ENCODE measurements at regions not wholly inside any gene's neighbourhood (a gene's known extent, or its start where the extent isn't known, plus 50 kb on each side); places are given as distances from the start of the nearest gene placed in this dataset.
"Not testable (repeated sequence)": the region's sequence is repeated elsewhere in the genome, so short reads cannot be mapped to it uniquely, and the experiment has no call there.

DNA sequence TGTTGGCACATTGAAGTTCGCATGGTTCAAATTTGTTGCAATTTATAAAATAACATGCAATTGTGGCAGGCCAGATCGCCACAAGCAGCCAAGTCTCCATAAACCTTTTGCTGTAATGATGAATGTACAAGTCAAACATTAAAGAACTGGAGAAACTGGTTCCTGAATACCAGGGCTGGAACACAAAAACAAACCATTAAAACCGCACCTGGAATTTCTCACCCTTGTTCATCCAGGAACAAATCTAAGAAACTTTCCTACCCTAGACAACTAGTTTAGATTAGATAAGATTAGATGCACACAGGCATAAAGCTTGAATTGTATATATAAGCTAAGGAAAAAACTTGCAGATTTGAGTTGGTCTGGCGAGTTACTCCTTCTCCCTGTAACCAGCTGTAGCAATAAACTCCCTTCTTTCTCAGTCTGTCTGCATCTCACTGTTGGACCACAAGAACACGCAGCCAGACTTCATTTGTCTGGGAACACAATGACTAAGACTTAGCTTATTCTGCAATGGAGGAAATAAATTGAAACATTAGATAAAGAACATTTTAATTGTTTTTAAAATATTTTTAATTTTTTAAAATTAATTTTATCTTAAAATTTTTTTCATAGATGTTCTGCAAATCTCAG is 1835.5 kb upstream of the LRRTM1 start:
- no peak for DNase-seq

GRCh38 chr2:82137441-82137840 is 1832.9 kb upstream of the LRRTM1 start:
- no peak for DNase-seq

GRCh38 chr2:82128051-82128450 is 1823.5 kb upstream of the LRRTM1 start:
- DNase-seq: no peak

DNA sequence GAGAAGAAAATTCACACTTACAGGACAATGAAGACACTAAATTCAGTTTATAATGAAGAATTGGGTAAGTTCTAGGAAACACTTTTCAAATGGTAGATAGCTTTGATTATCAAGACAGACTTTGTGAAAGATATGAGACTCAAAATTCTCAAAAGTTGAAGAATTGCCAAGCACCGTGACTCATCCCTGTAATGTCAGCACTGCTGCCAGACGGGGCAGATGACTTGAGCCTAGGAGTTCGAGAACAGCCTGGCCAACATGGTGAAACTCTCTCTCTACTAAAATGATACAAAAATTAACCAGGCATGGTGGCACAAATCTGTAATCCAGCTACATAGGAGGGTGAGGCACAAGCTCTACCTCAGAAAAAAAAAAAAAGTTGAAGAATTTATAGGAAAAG is 1820.1 kb upstream of the LRRTM1 start:
- DNase-seq: no peak

DNA sequence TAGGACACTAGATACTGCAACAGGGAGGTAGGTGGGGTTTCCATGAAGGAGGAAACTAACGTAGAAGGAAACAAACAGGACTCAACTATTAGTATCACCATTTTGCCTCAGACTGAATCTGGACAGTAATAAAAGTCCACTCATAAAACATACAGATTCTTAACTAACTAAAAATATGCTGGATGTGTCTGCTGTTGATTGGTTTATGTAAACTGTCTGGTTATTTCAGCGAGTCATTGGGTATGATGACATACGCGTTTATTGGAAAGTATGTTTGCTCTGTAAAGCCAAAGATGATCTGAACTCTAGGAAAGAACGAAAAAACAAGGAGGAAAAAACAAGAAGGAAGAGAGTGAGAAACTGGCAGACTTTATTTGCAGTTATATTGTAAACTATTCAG is 1816.1 kb upstream of the LRRTM1 start:
- DNase-seq: no peak

GRCh38 chr2:82120115-82120514 is 1815.6 kb upstream of the LRRTM1 start:
- DNase-seq: no peak

DNA sequence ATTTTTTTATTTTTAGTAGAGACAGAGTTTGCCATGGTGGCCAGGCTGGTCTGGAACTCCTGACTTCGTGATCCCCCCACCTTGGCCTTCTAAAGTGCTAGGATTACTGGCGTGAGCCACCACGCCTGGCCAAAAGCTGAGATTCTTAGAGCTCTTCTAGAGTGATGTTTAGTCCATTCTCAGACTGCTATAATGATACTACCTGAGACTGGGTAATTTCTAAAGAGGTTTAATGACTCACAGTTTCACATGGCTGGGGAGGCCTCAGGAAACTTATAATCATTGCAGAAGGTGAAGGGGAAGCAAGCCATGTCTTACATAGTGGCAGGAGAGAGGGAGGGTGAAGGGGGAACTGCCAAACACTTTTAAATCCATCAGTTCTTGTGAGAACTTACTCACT is 1804.9 kb upstream of the LRRTM1 start:
- no peak for DNase-seq

- no peak for DNase-seq
Measured at GRCh38 chr2:82098617-82099016, 1794.1 kb upstream of the LRRTM1 start.

DNA sequence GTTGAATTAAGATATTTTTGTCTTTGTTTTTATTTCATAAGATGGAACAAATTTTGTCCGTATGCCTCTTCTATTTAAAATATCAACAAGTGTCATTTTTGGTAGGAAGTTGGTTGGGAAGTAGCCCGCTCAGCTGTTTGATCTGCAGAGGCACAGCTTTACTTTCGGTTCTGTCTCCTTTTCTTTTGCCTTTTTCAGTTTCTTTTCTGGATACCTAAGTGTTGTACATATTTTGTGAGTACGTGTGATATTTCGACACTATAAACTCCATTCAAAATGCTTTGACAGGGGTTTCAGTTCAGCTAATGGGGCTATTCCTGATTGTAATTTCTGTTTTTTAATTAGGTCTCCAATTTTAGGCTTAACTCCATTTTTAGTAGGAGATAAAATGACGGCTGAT is 1785.0 kb upstream of the LRRTM1 start:
- DNase-seq: no peak

- no peak for DNase-seq
Measured at GRCh38 chr2:82084679-82085392, 1780.3 kb upstream of the LRRTM1 start.

GRCh38 chr2:82075875-82076274 is 1771.3 kb upstream of the LRRTM1 start:
- DNase-seq: no peak

GRCh38 chr2:82062463-82062862 is 1757.9 kb upstream of the LRRTM1 start:
- DNase-seq: no peak

DNA sequence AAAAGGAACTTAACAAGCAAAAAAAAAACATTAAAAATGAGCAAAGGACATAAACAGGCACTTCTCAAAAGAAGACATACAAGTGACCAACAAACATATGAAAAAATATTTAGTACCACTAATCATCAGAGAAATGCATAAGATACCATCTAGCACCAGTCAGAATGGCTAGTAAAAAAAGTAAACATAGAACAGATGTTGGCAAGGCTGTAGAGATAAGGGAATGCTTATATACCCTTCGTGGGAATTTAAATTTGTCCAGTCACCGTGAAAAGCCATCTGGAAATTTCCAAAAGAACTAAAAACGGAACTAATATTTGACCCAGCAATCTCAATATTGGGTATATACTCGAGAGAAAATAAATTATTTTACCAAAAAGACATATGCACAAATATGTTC is 1751.3 kb upstream of the LRRTM1 start:
- no peak for DNase-seq

GRCh38 chr2:82043867-82044266 is 1739.3 kb upstream of the LRRTM1 start:
- DNase-seq: no peak

- DNase-seq: no peak
Measured at GRCh38 chr2:82027921-82028615, 1723.5 kb upstream of the LRRTM1 start.

- no peak for DNase-seq
Measured at GRCh38 chr2:82023710-82024109, 1719.2 kb upstream of the LRRTM1 start.

DNA sequence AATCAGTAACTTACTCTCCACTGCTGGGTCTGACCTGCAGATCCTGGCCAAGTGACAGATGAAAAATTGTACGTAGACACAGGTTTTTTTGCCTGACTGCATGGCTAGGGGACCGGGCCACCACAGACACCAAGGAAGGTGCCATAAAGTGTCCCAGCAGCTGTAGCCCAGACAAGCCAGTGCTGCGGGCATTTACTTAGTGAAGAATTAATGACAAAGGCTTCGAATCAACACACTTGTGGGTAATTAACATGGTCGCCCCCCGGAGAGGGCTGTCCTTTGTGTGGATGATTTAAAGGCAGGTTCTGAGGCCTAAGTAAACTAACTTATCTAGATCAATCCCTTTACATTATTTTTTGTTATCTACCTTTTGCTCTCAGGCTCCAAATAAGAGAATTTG is 1709.1 kb upstream of the LRRTM1 start:
- no peak for DNase-seq

- DNase-seq: no peak
Measured at GRCh38 chr2:82007071-82007664, 1702.6 kb upstream of the LRRTM1 start.

GRCh38 chr2:82005889-82006288 is 1701.3 kb upstream of the LRRTM1 start:
- not testable (repeated sequence) for DNase-seq

- DNase-seq: no peak
Measured at GRCh38 chr2:82001614-82002013, 1697.1 kb upstream of the LRRTM1 start.

DNA sequence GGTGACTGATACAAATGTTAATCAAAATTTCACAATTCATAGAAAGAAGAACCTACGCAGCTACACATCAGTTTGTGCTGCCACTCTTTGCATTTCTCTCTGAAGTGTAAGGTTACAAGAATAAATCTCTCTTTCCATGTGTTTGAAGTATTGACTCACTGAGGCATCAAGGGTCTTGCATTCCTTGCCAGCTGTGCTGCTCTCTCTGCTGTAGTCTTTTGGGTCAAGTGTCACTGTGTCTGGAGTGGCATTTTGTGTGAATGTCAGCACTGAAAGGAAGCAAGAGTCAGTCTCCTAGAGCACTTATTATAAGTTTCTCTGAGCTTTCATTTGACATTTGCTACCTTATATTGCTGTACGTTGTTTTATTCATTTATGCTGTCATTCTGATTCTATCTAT is 1696.1 kb upstream of the LRRTM1 start:
- no peak for DNase-seq

DNA sequence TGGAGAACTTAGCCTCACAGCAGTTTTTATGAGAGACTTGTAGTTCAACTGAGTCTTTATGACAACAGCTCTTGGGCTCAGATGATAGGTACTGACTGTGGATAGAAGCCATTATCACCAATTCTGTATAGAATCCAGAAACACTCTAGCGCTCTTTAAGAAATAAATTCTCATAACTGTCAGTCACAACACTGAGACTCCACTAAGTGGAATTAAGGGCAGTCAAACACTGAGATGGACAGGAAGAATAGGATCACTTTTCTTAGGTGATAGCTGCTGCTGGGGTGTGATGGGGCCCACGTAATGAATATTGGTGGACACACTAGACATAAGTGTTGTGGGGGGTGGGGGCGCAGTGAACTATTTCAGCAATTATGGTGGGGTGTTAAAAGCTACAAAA is 1691.8 kb upstream of the LRRTM1 start:
- no peak for DNase-seq

DNA sequence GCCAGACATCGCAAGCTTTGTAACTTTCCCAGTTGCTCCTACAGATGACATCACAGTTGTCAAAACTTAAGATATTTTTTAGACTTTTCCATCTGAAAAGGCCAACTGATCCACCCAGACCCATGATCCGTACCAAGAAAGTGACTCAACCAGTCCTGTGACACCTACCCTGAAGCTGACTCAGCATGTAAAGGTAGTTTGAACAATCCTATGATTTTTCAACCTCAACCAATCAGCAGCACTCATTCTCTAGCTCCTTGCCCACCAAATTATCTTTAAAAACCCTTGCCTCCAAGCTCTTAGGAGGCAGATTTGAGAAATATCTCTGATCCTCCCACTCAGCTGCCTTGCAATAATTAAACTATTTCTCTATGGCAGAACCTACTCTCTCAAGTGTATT is 1686.7 kb upstream of the LRRTM1 start:
- no peak for DNase-seq

DNA sequence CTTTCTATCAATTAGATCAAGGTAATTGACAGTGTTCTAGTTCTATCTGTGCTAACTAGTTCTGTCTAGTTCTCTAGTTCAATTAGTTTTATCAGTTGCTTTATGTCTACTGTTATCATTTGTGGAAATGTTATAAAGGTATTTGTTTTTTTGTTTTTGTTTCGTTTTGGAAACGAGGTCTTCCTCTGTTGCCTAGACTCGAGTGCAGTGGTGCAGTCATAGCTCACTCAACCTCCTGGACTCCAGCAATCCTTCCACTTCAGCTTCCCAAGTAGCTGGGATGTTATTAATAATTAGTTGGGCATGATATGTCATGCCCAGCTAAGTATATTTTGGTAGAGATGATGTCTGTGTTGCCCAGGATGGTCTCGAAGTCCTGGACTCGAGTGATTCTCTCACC is 1682.8 kb upstream of the LRRTM1 start:
- no peak for DNase-seq
